ENCODE measurements at regions not wholly inside any gene's neighbourhood (a gene's known extent, or its start where the extent isn't known, plus 50 kb on each side); places are given as distances from the start of the nearest gene placed in this dataset.

- H3K4me1 ChIP-seq (ENCODE audit: control insufficient read depth, extremely low read depth, insufficient read depth, low read length), result peaks cover 30% of the 10 kb centered on the region
These were observed 156.4 kb upstream of the MMADHC start for GRCh38 chr2:149743842-149744448.

GRCh38 chr2:149741646-149742045, 154.1 kb upstream of the MMADHC start:
- no peak overlapping the region for H3K4me2 ChIP-seq (ENCODE audit: extremely low read depth, insufficient read depth, low read length)
- DNase-seq (ENCODE audit: low read depth in 2 of 2), result peak; percentile 79 to 93
- H3K4me3 ChIP-seq (replicated peaks in 1 of 4; ENCODE audit: control extremely low read depth in 1 of 4, insufficient read depth in 1 of 4, low read depth in 3 of 4, low read length in 4 of 4), result no peak overlapping the region
- H3K9ac ChIP-seq (ENCODE audit: insufficient read depth, low read length), result no peak overlapping the region
- H4K20me1 ChIP-seq (ENCODE audit: control insufficient read depth, extremely low read depth, insufficient read depth, low read length), result no peaks in the 10 kb centered on the region
- no peaks in the 10 kb centered on the region for H3K9me3 ChIP-seq (ENCODE audit: control insufficient read depth, insufficient read depth, low read depth, low read length)
- no peaks in the 10 kb centered on the region for H3K79me2 ChIP-seq (ENCODE audit: control insufficient read depth, insufficient read depth, low read length)
- H2AFZ ChIP-seq (ENCODE audit: low read length), result no peak overlapping the region
- H3K36me3 ChIP-seq (ENCODE audit: control insufficient read depth, insufficient read depth, low read length), result no peaks in the 10 kb centered on the region
- H3K4me1 ChIP-seq (ENCODE audit: control insufficient read depth, extremely low read depth, insufficient read depth, low read length), result peaks cover 34% of the 10 kb centered on the region
- no peak for TF ChIP-seq CTCF (conservative IDR thresholded peaks at IDR 0.05 in 1 of 2, IDR thresholded peaks at IDR 0.05 in 1 of 2; ENCODE audit: low read depth in 1 of 2, low read length in 2 of 2)
- TF ChIP-seq EZH2 (IDR thresholded peaks at IDR 0.05; ENCODE audit: low read length, missing control alignments), result no peak
- H3K27ac ChIP-seq (ENCODE audit: insufficient read depth, low read length), result peak overlapping the region; percentile 20
- H3K27me3 ChIP-seq (ENCODE audit: control insufficient read depth, insufficient read depth, low read length), result no peaks in the 10 kb centered on the region

More at GRCh38 chr2:149743842-149744448, 156.4 kb upstream of the MMADHC start:
- no peak overlapping the region for H2AFZ ChIP-seq (ENCODE audit: low read length)
- DNase-seq (ENCODE audit: low read depth in 2 of 2), result peak; percentile 92 to 96
- H4K20me1 ChIP-seq (ENCODE audit: control insufficient read depth, extremely low read depth, insufficient read depth, low read length), result no peaks in the 10 kb centered on the region
- no peaks in the 10 kb centered on the region for H3K36me3 ChIP-seq (ENCODE audit: control insufficient read depth, insufficient read depth, low read length)
- H3K4me3 ChIP-seq (replicated peaks in 1 of 4; ENCODE audit: control extremely low read depth in 1 of 4, insufficient read depth in 1 of 4, low read depth in 3 of 4, low read length in 4 of 4), result no peak overlapping the region
- no peak overlapping the region for H3K9ac ChIP-seq (ENCODE audit: insufficient read depth, low read length)
- no peaks in the 10 kb centered on the region for H3K9me3 ChIP-seq (ENCODE audit: control insufficient read depth, insufficient read depth, low read depth, low read length)
- peak overlapping the region; percentile 41 for H3K4me2 ChIP-seq (ENCODE audit: extremely low read depth, insufficient read depth, low read length)
- H3K79me2 ChIP-seq (ENCODE audit: control insufficient read depth, insufficient read depth, low read length), result no peaks in the 10 kb centered on the region
- TF ChIP-seq CTCF (conservative IDR thresholded peaks at IDR 0.05 in 1 of 2, IDR thresholded peaks at IDR 0.05 in 1 of 2; ENCODE audit: low read depth in 1 of 2, low read length in 2 of 2) (peak in 1 of 2 donors; percentile 26), EZH2 (IDR thresholded peaks at IDR 0.05; ENCODE audit: low read length, missing control alignments) (no peak)
- H3K27me3 ChIP-seq (ENCODE audit: control insufficient read depth, insufficient read depth, low read length), result no peaks in the 10 kb centered on the region
- H3K27ac ChIP-seq (ENCODE audit: insufficient read depth, low read length), result peak overlapping the region; percentile 80

- Histone ChIP-seq H2AFZ (ENCODE audit: low read length) (no peak overlapping the region), H3K4me2 (ENCODE audit: extremely low read depth, insufficient read depth, low read length) (no peak overlapping the region), H3K36me3 (ENCODE audit: control insufficient read depth, insufficient read depth, low read length) (no peaks in the 10 kb centered on the region), H4K20me1 (ENCODE audit: control insufficient read depth, extremely low read depth, insufficient read depth, low read length) (no peaks in the 10 kb centered on the region), H3K79me2 (ENCODE audit: control insufficient read depth, insufficient read depth, low read length) (no peaks in the 10 kb centered on the region), H3K4me1 (ENCODE audit: control insufficient read depth, extremely low read depth, insufficient read depth, low read length) (peaks cover 32% of the 10 kb centered on the region), H3K27me3 (ENCODE audit: control insufficient read depth, insufficient read depth, low read length) (no peaks in the 10 kb centered on the region), H3K9ac (ENCODE audit: insufficient read depth, low read length) (no peak overlapping the region), H3K27ac (ENCODE audit: insufficient read depth, low read length) (no peak overlapping the region), H3K4me3 (replicated peaks in 1 of 4; ENCODE audit: control extremely low read depth in 1 of 4, insufficient read depth in 1 of 4, low read depth in 3 of 4, low read length in 4 of 4) (no peak overlapping the region), H3K9me3 (ENCODE audit: control insufficient read depth, insufficient read depth, low read depth, low read length) (no peaks in the 10 kb centered on the region)
- no peak for DNase-seq (ENCODE audit: low read depth in 2 of 2)
- TF ChIP-seq EZH2 (IDR thresholded peaks at IDR 0.05; ENCODE audit: low read length, missing control alignments) (no peak), CTCF (conservative IDR thresholded peaks at IDR 0.05 in 1 of 2, IDR thresholded peaks at IDR 0.05 in 1 of 2; ENCODE audit: low read depth in 1 of 2, low read length in 2 of 2) (no peak)
These were observed 152.9 kb upstream of the MMADHC start for GRCh38 chr2:149740490-149740889.

All from fibroblast of lung (primary cell).